Fibroblast of the aortic adventitia (primary cell): ENCODE measurements at regions not wholly inside any gene's neighbourhood (a gene's known extent, or its start where the extent isn't known, plus 50 kb on each side); places are given as distances from the start of the nearest gene placed in this dataset.
"Not testable (repeated sequence)": the region's sequence is repeated elsewhere in the genome, so short reads cannot be mapped to it uniquely, and the experiment has no call there.

ENCODE experiments used
- DNase-seq: peaks from one replicate; pipeline ENCODE4 v3.0.0-alpha.2; 2010; ENCODE audit warnings: low read depth
- H3K4me3 ChIP-seq: 2 replicates; pipeline ENCODE4 v1.5.1; 2011; ENCODE audit warnings: low read depth, mild to moderate bottlenecking, control low read depth, low read length, moderate library complexity
- TF ChIP-seq, protein P1 (sequence below): IDR thresholded peaks from 2 replicates; pipeline ENCODE4 v1.5.1; 2011; ENCODE audit warnings: mild to moderate bottlenecking, low read length, control low read depth, inconsistent platforms; ENCODE audit not compliant: insufficient read depth

DNA sequence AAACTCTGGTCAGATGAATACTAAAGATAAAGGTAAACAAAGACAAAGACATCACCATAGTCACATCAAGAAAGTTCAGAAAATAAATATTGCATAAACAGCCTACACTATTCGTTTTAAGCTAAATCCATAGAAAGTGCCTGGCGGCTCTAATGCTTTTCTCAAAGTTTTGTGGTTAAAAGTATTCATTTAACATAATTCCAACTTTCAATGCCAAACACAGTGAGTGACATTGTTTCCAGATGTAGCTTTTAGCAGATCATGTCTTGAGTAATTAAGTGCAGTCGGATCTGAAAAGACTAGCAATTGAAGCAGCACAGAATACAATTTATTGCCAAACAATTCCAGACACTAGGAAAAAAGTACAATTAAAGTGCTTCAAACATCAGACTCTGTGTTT is 287.1 kb upstream of the ADGRL3 start:
- TF ChIP-seq, protein P1, sequence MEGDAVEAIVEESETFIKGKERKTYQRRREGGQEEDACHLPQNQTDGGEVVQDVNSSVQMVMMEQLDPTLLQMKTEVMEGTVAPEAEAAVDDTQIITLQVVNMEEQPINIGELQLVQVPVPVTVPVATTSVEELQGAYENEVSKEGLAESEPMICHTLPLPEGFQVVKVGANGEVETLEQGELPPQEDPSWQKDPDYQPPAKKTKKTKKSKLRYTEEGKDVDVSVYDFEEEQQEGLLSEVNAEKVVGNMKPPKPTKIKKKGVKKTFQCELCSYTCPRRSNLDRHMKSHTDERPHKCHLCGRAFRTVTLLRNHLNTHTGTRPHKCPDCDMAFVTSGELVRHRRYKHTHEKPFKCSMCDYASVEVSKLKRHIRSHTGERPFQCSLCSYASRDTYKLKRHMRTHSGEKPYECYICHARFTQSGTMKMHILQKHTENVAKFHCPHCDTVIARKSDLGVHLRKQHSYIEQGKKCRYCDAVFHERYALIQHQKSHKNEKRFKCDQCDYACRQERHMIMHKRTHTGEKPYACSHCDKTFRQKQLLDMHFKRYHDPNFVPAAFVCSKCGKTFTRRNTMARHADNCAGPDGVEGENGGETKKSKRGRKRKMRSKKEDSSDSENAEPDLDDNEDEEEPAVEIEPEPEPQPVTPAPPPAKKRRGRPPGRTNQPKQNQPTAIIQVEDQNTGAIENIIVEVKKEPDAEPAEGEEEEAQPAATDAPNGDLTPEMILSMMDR: no peak
- no peak overlapping the region for H3K4me3 ChIP-seq
- no peak for DNase-seq

DNA sequence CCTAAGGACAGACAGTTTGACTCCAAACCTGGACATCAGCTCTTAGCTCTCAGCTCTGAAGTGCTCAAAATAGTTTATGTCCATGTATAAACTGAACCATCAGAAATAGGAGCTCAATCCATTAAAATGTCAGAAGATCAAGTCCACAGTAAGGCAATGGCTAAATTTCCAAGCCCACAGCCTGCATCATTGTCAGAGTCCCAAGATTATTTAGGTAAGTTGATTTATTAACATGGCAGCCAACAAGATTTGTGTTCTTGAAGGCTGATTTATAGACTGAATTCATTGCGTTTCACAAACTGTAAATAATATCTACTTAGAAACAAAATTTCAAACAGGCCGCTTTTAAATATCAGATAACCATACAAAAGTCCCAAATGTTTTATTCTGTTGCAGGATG is 286.5 kb upstream of the ADGRL3 start:
- TF ChIP-seq, protein P1: no peak
- no peak for DNase-seq
- H3K4me3 ChIP-seq: no peak overlapping the region

DNA sequence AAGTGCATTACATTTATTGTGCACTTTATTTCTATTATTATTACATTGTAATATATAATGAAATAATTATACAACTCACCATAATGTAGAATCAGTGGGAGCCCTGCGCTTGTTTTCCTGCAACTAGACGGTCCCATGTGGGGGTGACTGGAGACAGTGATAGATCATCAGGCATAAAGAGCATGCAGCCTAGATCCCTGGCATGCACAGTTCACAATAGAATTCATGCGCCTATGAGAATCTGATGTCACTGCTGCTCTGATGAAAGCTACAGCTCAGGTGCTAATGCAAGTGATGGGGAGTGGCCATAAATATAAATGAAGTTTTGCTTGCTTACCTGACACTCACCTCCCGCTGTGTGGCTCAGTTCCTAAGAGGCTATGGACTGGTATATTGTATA is 278.4 kb upstream of the ADGRL3 start:
- H3K4me3 ChIP-seq, DNase-seq: not testable (repeated sequence)

DNA sequence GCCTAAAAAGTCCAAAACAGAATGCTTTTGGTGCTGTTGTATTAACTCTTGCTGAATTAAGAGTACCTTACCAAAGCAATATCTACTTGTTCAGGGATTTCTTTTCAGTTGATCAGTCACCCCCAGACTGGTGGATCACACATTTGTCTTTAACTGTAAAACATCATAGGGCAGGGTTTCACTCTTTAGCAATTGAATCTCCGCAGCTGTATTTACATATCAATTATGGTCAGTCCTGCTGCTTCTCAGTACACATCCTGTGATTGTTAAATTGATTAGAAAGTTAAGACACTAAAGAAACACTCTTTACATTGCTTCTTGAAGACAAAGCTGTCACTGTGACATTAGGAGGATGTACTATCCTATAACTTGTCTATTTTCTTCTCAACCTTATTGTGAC is 277.1 kb upstream of the ADGRL3 start:
- TF ChIP-seq, protein P1: no peak
- DNase-seq: no peak
- no peak overlapping the region for H3K4me3 ChIP-seq

DNA sequence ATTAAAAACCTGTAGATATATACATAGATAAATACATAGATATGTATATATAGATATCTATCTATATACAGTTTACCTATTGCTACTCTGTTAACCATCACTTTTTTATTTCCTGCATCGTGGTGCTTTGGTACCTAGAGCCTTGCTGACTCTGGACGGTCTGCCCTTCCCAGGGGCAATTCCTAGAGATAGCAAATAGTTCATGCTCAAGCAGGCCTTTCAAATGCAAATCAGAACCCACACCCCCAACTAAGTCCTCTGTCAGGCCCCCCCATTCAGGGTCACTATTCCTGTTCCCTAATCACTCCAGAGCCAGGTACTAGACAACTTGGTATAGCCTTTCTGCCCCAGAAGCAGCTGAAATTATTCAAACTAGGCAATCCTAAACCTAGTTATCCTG is 273.5 kb upstream of the ADGRL3 start:
- TF ChIP-seq, protein P1: no peak
- no peak for DNase-seq
- no peak overlapping the region for H3K4me3 ChIP-seq

DNA sequence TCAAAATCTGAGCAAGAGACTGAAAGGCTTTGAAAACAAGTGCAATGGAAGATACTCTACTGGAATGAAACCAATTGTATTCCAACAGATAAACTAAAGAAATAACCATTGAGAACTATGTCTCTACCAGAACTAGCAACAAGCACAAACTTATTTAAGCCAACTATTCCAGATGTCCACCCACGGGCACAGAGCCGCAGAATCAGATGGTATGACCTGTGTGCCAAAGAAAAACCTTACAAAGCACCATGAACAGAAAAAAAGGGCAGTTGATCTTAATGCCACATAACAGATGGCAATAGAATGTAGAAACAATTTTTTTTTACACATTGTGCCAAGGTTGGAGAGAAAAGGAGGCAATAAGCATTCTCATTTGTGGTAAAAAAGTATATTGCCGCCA is 269.3 kb upstream of the ADGRL3 start:
- no peak overlapping the region for H3K4me3 ChIP-seq
- no peak for DNase-seq
- TF ChIP-seq, protein P1: no peak

DNA sequence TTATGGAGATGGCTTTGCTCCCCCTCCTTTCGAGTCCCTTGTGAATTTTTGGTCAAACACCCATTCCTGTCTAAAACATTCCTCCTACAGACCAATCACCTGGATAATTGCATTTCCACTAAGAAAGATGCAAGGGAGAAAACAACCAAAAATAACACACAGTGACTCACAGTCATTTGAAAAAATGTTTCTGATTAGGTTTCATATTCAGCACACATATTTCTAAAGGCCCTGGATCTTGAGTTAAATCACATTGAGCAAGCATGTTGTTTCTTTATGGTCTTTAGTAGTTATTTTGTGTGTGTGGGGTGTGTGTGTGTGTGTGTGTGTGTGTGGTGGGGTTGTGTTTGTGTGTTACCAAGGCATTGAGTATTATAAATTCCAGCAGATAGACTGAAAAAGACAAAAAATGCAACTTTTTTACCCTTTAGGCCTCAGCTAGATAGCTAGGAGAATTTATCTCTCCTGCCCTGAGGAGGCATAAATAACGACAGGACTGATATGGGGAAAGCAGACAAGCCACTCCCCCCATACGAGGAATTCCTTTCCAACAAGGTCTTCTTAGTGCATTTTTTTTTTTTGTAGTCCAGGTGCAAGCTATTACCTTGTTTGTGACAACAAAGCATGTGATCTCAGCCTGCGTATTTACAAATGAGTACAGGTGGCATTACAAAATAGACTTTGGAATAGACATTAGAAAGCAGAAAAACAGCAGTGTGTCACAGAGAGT is 265.4 kb upstream of the ADGRL3 start:
- no peak for DNase-seq
- H3K4me3 ChIP-seq: no peak overlapping the region
- TF ChIP-seq, protein P1: no peak
